ENCODE measurements at regions not wholly inside any gene's neighbourhood (a gene's known extent, or its start where the extent isn't known, plus 50 kb on each side); places are given as distances from the start of the nearest gene placed in this dataset.

DNA sequence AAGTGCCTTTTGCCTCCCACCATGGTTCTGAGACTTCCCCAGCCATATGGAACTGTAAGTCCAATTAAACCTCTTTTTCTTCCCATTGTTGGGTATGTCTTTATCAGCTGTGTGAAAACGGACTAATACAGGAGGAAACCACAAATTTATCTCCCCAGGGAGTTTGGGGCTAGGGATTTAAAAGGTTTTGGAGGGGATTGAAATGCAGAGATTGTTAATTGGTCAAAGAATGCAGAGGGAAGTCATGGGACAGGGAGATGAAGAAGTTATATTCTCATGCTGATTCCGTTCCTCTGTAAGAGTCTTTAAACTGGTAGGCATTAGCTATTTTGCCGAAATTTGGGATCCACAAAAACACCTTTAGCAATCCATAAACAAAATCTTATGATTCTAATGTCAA, 57.9 kb downstream of the TKTL2 start:
- TF ChIP-seq EZH2 (IDR thresholded peaks at IDR 0.05) (no peak), POLR2AphosphoS5 (IDR thresholded peaks at IDR 0.05; ENCODE audit: borderline replicate concordance, low read depth, low read length) (no peak), FOXP2 (optimal IDR thresholded peaks at IDR 0.05; ENCODE audit: control extremely low read depth, extremely low read length, insufficient read depth) (no peak)
